GM18909 (cell line): ENCODE measurements at regions not wholly inside any gene's neighbourhood (a gene's known extent, or its start where the extent isn't known, plus 50 kb on each side); places are given as distances from the start of the nearest gene placed in this dataset.

ENCODE experiments used
- ATAC-seq: cut with Tn5 transposase; IDR thresholded peaks from one replicate; pipeline ENCODE4 v1.9.1; 2021; ENCODE audit warnings: mild to moderate bottlenecking; ENCODE audit not compliant: unreplicated experiment, poor library complexity

GRCh38 chr5:52491071-52491787, 296.5 kb upstream of the ITGA1 start:
- no peak for ATAC-seq

GRCh38 chr5:52491818-52492217, 295.9 kb upstream of the ITGA1 start:
- ATAC-seq: no peak

- ATAC-seq: no peak
Measured at GRCh38 chr5:52497133-52497693, 290.5 kb upstream of the ITGA1 start.

GRCh38 chr5:52498607-52499006, 289.1 kb upstream of the ITGA1 start:
- ATAC-seq: no peak

GRCh38 chr5:52502460-52502999, 285.2 kb upstream of the ITGA1 start:
- ATAC-seq: no peak

GRCh38 chr5:52504584-52505240, 283.0 kb upstream of the ITGA1 start:
- ATAC-seq: no peak

GRCh38 chr5:52517667-52518066, 270.0 kb upstream of the ITGA1 start:
- no peak for ATAC-seq

- ATAC-seq: no peak
Measured at GRCh38 chr5:52520171-52520570, 267.5 kb upstream of the ITGA1 start.

- ATAC-seq: no peak
Measured at GRCh38 chr5:52521236-52521635, 266.5 kb upstream of the ITGA1 start.

- no peak for ATAC-seq
Measured at GRCh38 chr5:52523701-52524100, 264.0 kb upstream of the ITGA1 start.

GRCh38 chr5:52531105-52531504, 256.6 kb upstream of the ITGA1 start:
- ATAC-seq: no peak

GRCh38 chr5:52543594-52543993, 244.1 kb upstream of the ITGA1 start:
- no peak for ATAC-seq

- ATAC-seq: no peak
Measured at GRCh38 chr5:52544738-52545137, 243.0 kb upstream of the ITGA1 start.

GRCh38 chr5:52554293-52554692, 233.4 kb upstream of the ITGA1 start:
- no peak for ATAC-seq

- ATAC-seq: no peak
Measured at GRCh38 chr5:52560366-52560765, 227.3 kb upstream of the ITGA1 start.

- ATAC-seq: no peak
Measured at GRCh38 chr5:52562473-52562872, 225.2 kb upstream of the ITGA1 start.

GRCh38 chr5:52564587-52564986, 223.1 kb upstream of the ITGA1 start:
- no peak for ATAC-seq

- ATAC-seq: no peak
Measured at GRCh38 chr5:52577546-52577945, 210.2 kb upstream of the ITGA1 start.

- no peak for ATAC-seq
Measured at GRCh38 chr5:52579391-52579790, 208.3 kb upstream of the ITGA1 start.

- no peak for ATAC-seq
Measured at GRCh38 chr5:52580921-52581320, 206.8 kb upstream of the ITGA1 start.

GRCh38 chr5:52582313-52582712, 205.4 kb upstream of the ITGA1 start:
- ATAC-seq: no peak
